IPS DF 19.7 (cell line): ENCODE measurements at regions not wholly inside any gene's neighbourhood (a gene's known extent, or its start where the extent isn't known, plus 50 kb on each side); places are given as distances from the start of the nearest gene placed in this dataset.
"Not testable (repeated sequence)": the region's sequence is repeated elsewhere in the genome, so short reads cannot be mapped to it uniquely, and the experiment has no call there.

Experiments
- DNase-seq: peaks from one replicate; pipeline ENCODE4 v3.0.0-alpha.2; 2013; ENCODE audit warnings: low read depth, low spot score

DNA sequence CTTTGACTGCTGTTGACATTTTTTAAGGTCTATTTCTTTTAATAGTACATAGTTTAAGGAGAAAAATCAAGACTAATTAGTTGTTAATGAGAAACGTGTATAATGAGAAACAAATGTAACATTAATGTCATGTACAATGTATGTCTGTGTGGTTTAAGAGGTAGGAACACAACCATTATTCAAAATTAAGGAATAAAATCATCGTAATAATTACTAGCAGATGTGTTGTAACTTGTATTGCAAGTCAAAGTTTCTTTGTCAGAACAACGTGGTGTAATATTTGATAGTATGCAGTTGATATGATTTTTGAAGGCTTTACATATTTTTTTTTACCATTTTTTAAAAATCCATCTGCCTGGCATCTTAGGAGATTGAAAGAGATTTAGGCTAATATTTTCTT lies 120.2 kb upstream of the ARRDC3 start:
- DNase-seq, result no peak

DNA sequence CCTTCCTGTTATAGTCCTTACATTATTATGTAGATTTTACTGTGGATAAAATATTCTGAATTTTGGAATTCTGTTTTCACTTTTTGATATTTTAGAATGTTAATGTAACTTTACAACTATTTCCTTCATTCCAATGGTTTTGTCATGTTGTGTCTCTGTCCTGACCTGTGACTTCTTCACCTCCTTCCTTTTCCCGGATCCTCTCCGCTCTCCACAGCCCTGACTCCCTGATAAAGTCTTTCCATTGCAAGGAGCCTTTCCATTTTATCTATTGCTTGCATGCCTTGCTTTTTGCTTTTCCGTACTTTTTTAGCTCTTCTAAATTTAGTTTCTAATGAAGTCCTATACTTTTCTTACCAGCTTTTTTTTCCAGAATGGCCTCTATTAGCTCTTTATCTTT lies 117.6 kb upstream of the ARRDC3 start:
- no peak for DNase-seq

DNA sequence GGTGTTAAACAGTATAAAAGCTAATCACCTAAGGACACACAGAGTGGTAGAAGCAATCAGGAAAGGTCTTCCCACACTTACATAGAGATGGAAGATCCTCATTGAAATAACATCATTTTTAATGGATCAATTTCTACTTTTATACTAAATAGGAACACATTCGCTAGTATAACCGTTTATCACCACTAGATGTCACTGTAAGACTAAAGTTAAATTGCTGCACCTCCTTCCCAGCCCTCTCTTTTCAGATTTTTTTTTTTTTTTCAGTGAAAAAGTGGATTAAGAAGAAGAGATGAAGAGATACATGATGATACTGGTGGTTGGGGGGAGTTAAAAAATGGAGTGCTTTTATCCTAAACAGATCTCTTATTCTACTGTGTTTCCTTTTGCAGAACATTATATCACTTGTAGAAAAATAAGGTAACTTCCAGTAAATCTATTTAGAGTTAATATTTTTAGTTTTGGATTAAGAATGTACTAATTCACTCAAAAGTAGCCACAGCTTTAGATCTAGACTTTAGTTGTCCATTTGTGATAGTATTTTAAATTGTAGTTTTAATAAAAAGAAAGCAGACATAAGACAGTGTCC lies 116.9 kb upstream of the ARRDC3 start:
- no peak for DNase-seq

DNA sequence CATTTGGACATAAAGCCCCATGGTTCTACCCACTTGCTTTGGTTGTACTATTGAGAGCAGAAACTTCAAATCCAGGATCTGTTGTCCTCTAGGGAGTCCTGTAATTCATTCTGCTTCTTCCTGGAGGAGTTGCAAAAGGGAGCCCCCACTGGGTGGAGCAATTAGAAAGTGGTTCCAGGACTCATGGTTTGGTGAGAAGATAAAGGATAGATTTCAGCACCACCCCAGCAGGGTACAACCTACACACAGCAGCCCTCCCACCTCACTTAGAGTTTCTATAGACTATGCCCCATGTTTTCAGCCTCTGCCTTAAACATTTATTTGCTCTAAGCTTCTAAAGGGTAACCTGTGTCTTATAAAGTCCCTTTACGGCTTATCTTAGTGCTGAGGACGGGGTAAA lies 112.6 kb upstream of the ARRDC3 start:
- no peak for DNase-seq

DNA sequence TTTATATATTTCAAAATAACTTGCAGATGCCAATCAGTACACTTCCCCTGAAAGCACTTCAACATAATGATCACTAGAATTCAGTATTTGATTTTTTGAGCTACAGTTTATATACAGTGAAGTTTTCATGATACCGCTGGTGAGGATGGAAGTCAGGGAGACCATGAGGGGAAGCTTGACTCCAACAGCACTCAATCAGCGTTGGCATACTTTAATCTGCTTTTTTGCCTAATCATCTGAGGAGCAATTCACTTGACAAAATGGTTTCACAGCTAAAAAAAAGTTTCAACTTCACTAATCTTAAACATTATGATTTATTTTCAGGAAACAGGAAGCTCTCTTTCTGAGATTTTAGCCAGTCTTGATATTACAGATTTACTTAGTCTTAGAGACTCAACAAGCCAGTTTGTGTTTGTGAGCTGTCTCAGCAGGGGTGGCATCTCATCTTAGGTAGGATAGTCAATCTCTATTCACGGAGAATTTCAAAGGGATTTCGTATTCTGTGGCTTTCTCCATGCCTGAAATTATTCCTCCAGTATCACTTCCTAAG lies 111.4 kb upstream of the ARRDC3 start:
- DNase-seq, result no peak

DNA sequence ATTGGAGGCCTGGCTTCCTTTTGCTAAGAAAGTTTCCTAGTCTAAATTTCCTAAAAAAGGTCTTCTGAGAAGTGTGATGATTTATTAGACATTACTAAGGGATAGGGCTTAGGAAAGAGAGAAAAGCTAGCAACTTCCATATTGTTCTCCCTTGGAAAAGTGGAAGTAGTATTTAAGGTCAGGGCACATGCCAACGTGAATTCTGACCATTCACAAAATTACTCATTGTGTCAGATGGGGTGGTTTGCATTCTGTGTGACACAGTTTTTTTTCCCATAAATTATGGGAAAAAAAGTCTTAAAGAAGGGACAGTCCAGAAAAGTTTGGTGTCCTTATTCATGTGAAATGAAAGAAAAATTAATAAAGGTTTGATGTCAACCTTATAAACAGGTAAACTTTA lies 110.0 kb upstream of the ARRDC3 start:
- no peak for DNase-seq

DNA sequence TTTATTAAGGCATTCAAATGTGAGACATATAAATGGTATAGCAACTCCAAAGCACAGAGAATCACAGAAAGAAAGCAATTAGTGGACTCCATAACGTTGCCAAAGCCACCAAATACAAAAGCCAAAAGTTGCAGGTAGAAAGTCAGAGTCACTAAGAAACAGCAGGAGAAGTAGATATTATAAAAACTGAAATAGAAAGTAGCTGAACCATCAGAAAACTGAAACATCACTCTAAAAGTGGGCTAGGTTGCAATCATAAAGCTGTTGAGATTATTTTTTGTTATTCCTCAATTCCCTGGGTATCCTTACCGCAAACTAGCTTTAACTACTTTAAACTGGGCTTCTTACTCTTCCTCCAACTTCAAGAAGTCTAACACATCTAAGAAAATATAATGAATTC lies 108.1 kb upstream of the ARRDC3 start:
- DNase-seq, result no peak

DNA sequence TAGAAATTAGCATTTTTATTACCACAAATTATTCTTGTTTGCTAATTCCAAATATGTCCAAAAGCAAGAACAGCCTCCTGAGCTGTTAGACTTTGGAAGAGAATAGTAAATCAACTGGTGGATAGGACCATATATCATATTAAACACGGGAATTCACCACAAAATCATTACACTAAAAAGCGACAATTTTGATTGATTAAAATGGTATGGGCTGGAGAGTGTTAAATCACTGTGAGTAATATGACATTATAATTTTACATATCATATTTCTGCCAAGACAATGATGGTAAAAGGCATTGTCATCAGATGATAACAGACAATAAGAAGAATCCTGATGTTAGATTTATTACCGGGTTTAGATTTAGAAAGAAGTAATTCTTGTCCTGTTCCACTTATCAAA lies 107.2 kb upstream of the ARRDC3 start:
- DNase-seq, result no peak

DNA sequence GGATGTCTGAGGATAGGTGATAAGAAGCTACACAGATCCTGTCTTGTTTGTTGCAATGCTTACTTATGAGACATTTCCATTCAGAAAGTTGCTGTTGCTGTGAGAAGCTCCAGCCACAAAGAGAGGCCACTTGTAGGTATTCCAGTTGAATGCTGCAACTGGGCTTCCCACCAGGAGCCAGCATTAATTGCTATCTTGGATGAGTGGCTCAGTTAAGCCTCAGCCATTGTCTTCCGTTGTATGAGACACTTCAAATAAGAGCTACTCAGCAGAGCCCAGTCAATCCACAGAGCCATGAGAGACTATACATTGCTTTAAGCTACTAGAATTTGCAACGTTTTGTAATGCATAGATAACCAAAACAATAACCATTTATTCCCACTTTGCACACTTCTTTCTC lies 104.3 kb upstream of the ARRDC3 start:
- DNase-seq, result no peak

DNA sequence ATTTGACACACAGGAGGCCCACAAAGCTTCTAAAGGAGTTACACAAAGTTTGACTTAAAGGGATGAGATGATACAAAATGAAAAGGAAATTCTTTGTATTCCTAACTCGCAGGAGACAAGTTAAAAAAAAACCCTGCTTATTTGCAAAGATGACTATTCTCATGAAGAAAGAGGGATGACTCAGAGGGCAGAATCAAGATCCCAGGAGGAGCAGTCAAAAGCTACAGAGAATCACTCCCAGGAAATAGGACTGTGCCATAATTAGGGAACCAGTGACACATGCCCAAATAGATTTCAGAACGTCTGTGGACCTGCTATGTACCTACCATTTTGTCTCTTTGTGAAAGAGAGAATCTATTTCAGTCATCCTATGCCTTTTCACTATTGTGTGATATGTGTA lies 103.5 kb upstream of the ARRDC3 start:
- DNase-seq, result no peak

DNA sequence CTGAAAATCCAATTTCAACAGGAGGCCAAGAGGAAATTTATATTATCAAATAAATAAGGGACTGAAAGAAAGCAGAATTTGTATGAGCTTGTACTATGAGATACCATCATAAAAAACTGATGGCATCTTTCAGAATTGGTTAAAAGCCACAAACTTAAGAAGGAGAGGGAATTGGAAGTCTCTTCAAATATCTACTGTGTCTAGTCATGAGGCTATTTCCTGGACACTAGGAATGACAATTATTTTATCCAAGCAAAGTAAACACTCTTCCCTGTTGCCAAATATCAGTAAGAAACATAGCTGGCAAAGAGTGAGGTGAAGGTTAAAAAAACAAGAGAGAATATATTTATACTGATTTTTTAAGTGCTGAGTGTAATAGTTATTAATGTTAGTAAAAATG lies 101.5 kb upstream of the ARRDC3 start:
- DNase-seq, result no peak

DNA sequence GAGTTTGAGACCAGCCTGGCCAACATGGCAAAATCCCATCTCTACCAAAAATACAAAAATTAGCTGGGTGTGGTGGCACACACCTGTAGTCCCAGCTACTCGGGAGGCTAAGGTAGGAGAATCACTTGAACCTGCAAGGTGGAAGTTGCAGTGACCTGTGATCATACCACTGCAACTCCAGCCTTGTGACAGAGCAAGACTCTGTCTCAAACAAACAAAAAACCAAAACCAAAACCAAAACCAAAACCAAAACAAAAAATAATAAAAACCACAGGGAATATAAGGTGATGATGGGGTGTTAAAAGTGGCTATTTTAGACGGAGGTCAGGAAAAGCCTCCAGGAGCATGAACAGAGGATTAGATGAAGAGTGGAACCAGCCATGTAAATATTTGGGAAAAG lies 96.3 kb upstream of the ARRDC3 start:
- DNase-seq, result not testable (repeated sequence)

DNA sequence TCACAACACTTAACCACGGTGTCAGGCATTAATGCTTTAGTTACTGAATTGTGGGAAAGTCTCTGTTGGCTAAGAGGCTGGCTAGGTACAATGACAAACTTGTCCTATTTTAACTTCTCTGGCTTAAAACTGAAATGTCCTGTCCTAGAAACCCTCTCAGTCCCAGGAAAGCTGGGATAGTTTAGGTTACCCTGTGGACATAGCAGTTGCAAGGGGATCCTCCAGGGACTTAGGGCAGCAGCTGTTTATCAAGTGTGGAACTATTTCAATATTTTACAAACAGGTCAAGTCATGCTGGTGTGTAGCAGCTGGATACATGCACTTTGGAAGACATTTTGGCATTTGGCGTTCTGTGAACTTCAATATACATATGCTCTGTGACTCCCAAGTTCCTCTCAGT lies 95.0 kb upstream of the ARRDC3 start:
- no peak for DNase-seq

DNA sequence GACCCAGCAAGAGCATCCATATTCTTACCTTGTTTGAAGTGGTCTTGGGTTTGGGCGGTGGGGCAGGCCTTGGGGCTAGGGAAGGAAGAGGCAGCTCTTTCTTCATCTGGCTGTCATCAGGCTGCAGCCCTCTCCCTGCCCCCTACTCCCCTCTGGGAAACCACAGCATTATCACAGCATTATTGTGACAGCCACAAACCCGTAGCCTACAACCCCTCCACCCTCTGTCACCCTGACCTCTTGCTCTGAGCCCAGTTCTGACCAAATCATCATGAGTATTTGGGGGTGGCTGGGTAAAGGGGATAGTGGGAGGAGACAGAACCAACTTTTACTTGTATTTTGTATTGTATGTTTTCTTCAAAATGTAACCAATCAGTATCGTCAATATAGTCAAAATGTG lies 94.3 kb upstream of the ARRDC3 start:
- no peak for DNase-seq

DNA sequence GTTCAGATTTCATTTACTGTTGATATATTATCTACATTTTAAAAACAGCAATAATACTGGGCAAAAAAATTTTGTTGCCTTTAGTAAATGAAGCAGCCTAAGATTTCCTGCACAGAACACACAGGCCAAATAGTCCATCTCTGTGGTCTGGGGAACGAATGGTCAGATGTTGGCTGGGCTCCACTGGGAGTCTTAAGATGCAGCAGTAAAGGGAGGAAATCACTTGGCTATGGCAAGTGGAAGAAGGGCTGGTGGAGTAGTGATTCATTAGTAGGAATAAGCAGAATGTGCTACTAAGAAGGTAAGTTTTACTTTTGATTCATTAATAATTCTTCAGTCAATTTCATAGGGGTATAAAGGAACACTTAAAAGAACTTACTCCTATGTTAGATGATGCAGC lies 91.1 kb upstream of the ARRDC3 start:
- no peak for DNase-seq

DNA sequence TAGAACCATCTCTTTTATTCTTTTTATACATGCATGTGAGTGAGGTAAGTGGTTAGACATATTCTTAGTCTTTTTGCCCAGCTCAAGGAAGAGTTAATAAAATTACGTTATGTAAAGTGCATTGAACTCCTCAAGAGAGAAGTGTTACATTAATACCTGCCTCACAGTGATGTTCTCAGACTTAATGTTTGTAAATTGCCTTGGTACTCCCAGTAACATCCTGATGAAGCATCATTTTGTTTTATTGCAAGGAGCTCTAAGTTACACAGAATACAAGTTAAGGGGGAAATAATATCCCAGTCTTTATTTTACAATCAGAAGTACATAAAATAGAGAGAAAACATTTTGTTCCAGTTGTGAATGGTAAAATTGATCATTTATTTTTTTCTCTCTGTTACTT lies 89.5 kb upstream of the ARRDC3 start:
- no peak for DNase-seq

DNA sequence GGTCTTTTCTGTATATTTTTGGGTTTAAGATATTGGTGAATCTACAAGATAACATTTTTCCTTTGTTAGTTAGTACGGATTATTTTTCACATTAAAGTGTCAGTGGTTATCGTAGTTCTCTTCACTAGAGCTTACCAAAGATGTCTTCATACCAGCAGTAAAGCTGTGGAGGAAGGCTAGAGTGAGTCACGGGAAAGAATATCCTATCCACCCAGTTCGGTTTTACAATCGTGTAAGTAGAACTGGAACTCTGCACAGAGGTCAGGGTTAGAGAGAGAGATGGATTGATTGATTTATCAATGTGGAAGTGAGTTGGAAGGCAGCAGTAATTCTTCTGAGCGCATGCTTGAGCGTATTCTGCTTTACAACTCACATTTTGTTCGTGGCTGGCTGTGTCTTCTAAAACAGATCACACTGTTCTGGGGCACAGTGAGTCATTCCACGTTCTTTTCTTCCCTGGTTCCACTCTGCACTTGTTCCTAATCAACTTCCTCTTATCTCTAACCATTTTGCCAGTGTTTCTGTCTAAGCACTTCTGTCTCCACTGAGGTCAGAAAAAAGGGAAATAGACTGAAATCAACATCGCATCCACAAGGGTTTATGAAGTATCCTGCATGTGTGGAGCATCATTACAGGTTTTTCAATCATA lies 86.5 kb upstream of the ARRDC3 start:
- no peak for DNase-seq

DNA sequence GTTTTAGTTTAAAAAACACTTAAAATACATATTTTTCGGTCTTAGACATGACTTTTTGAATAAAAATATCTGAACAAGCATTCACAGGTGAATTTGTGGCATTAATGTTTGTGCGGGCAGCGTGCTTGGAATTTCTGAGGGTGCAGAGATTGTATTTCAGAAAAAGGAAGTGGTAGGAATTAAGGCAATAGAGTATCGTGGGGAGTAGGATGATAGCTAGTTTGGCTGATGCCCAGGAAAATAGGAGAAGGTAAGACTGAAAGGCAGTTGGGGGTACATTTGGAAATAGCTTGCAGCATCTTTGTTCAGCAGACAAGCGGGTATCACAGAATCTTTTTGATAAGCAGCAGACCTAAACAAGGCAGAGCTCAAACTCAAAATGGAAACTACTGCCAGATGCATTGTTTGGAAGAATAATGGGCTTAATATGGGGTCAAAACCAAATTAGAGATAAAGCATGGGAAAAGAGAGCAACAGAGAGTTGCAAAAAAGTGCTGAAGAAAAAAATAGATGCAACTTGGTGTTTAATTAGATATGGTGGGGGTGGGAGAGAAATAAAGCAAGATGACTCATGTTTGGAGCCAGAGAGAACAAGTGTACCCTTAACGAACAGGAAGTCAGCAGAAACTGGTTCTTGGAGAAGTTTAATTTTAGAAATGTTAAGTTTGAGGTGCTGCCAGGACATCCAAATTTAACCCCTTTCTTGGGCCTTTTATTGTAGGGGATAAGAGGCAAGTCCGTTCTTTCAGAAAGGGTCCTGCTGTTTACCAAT lies 85.7 kb upstream of the ARRDC3 start:
- no peak for DNase-seq

DNA sequence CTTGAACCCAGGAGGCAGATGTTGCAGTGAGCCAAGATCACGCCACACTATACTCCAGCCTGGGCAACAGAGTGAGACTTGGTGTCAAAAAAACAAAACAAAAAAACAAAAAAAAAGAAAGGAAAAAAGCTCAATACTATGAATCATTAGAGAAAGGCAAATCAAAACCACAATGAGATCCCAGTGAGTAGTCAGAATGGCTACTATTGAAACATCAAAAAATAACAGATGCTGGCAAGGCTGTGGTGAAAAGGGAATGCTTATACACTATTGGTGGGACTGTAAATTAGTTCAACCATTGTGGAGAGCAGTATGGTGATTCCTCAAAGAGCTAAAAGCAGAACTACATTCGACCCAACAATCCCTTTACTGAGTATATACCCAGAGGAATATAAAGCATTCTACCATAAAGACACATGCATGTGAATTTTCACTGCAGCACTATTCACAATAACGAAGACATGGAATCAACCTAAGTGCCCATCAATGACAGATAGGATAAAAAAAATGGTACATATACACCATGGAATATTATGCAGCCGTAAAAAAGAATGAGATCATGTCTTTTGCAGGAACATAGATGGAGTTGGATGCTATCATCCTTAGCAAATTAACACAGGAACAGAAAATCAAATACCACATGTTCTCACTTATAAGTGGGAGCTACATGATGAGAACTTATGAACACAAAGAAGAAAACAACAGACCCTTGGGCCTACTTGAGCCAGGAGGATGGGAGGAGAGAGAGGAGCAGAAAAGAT lies 81.9 kb upstream of the ARRDC3 start:
- no peak for DNase-seq

DNA sequence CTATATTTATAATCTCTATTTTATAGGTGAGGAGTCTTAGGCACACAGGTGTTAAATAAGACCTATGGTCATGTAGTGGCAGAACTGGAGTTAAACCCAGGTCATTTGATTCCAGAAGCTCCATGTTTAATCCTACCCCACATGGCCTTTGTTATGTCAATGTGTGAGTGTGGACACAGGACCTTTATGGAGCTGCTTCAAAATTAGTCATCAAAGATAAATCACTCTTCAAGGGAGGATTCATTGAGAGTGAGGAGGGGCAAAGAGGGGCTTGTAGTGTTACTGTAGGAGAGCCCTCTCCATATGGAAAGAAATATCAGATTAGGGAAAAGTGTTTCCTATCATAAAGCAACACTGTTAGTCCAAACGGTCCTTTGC lies 74.6 kb upstream of the ARRDC3 start:
- no peak for DNase-seq

DNA sequence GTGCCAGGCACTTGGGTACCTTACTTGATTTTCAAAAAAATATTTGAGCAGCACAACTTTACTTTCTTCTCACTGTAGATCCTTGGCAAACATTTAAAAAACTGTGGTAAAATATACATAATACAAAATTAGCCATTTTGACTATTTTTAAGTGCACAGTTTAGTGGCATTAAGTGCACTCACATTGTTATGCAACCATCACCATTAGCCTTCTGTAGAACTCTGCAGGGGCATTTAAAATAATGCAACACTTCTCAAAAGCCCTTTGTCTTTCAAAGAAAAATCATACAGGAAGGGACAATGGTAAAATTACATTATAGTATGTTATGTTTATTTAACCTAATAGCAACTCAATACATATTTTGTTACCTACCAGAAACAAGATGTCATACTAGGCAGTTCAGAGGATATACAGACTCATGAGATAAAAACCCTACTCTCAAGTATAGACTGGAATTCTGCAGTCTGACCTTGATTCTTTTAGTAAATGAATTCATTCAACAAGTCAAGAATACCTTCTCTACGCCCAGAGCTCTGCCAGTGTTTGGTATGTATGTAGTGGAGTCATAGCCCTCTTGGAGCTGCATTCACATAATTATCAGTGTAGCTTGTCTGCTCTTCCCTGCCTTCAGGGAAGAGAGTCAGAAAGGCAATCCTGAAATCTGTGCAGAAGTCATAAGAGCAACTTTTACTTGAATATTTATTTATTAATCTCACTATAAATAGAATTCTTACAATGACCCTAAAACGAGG lies 74.0 kb upstream of the ARRDC3 start:
- DNase-seq, result no peak

DNA sequence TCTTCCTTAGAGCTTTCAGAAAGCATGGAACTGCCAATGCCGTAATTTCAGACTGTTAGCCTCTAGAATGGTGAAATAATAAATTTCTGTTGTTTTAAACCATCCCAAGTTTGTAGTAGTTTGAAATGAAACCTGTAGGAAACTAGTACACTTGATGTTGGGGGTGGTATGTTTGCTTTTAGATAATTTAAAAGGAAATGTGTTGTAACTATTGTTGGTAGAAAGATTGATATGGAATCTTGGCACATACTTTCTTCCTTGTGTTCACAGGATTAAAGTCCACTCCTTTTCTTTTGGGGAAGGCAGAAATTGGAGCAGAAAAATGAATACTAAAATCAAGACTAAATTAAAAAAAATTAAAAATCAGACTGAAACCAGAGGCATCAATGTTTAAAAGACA lies 66.0 kb upstream of the ARRDC3 start:
- no peak for DNase-seq
